WTC11 (cell line): ENCODE measurements at regions not wholly inside any gene's neighbourhood (a gene's known extent, or its start where the extent isn't known, plus 50 kb on each side); places are given as distances from the start of the nearest gene placed in this dataset.

Experiments
- AR ChIP-seq: fragments of 250-450 bp; sonication (Bioruptor Pico); IDR thresholded peaks from 2 replicates; pipeline ENCODE4 v1.9.0; 2021; ENCODE audit warnings: mild to moderate bottlenecking
- CREM ChIP-seq: sonication (generic); formaldehyde crosslinking; IDR thresholded peaks from 2 replicates; pipeline ENCODE4 v1.8.1; 2022; ENCODE audit warnings: mild to moderate bottlenecking, missing genetic modification reagents, moderate library complexity
- ERG ChIP-seq: fragments of 250-450 bp; sonication (Bioruptor Pico); IDR thresholded peaks from 2 replicates; pipeline ENCODE4 v1.8.0; 2021; ENCODE audit warnings: mild to moderate bottlenecking
- GRHL2 ChIP-seq: fragments of 250-450 bp; sonication (Bioruptor Pico); IDR thresholded peaks from 2 replicates; pipeline ENCODE4 v1.8.0; 2022; ENCODE audit warnings: mild to moderate bottlenecking, moderate library complexity; ENCODE audit not compliant: insufficient replicate concordance, severe bottlenecking
- IRF2 ChIP-seq: sonication (generic); formaldehyde crosslinking; IDR thresholded peaks from 2 replicates; pipeline ENCODE4 v1.8.0; 2022; ENCODE audit warnings: low read depth, missing genetic modification reagents, borderline replicate concordance
- KAT7 ChIP-seq: sonication (generic); formaldehyde crosslinking; IDR thresholded peaks from 2 replicates; pipeline ENCODE4 v1.8.1; 2023; ENCODE audit warnings: missing genetic modification reagents, mild to moderate bottlenecking, borderline replicate concordance
- MAX ChIP-seq: sonication (generic); formaldehyde crosslinking; IDR thresholded peaks from 2 replicates; pipeline ENCODE4 v1.8.0; 2022; ENCODE audit warnings: mild to moderate bottlenecking, missing genetic modification reagents
- USF1 ChIP-seq: sonication (generic); formaldehyde crosslinking; IDR thresholded peaks from 2 replicates; pipeline ENCODE4 v1.8.0; 2022; ENCODE audit warnings: mild to moderate bottlenecking, missing genetic modification reagents
- ZNF121 ChIP-seq: sonication (generic); formaldehyde crosslinking; IDR thresholded peaks from 2 replicates; pipeline ENCODE4 v1.8.0; 2023; ENCODE audit warnings: missing genetic modification reagents
- ZNF396 ChIP-seq: fragments of 250-450 bp; sonication (Bioruptor Pico); IDR thresholded peaks from 2 replicates; pipeline ENCODE4 v1.8.0; 2021; ENCODE audit warnings: mild to moderate bottlenecking, moderate library complexity, borderline replicate concordance
- ZNF423 ChIP-seq: fragments of 250-450 bp; sonication (Bioruptor Pico); IDR thresholded peaks from 2 replicates; pipeline ENCODE4 v2.1.2; 2022; ENCODE audit warnings: mild to moderate bottlenecking, moderate library complexity
- ZNF512 ChIP-seq: sonication (generic); formaldehyde crosslinking; IDR thresholded peaks from 2 replicates; pipeline ENCODE4 v1.8.1; 2022; ENCODE audit warnings: missing genetic modification reagents, borderline replicate concordance
- TF ChIP-seq, protein P1 (sequence below): sonication (generic); formaldehyde crosslinking; IDR thresholded peaks from 2 replicates; pipeline ENCODE4 v1.8.1; 2023; ENCODE audit warnings: mild to moderate bottlenecking, missing genetic modification reagents, borderline replicate concordance
- TF ChIP-seq, protein P2 (sequence below): sonication (generic); formaldehyde crosslinking; IDR thresholded peaks from 2 replicates; pipeline ENCODE4 v1.8.1; 2022; ENCODE audit warnings: low read depth, mild to moderate bottlenecking, moderate library complexity, missing genetic modification reagents, borderline replicate concordance
- TF ChIP-seq, protein P3 (sequence below): sonication (generic); formaldehyde crosslinking; IDR thresholded peaks from 2 replicates; pipeline ENCODE4 v1.8.0; 2023; ENCODE audit warnings: mild to moderate bottlenecking, missing genetic modification reagents

DNA sequence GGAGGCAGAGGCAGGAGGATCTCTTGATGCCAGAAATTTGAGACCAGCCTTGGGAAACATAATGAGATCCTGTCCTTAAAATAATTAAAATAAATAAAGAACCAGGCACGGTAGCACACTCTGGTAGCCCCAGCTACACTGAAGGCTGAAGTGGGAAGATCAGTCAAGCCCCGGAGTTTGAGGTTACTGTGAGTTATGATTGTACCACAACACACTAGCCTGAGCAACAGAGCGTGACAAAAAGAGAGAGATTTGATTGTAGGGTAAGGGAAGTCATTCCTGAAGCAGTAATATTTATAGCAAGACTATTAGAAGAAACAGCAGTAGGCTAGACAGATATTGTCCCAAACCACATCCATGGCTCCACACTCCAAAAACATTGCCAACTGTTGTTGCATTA is 1408.4 kb upstream of the TENM4 start (continued):
- TF ChIP-seq USF1 (CRISPR knock-in tag) (no peak), IRF2 (no peak), ZNF121 (CRISPR knock-in tag) (no peak), GRHL2 (CRISPR knock-in tag) (no peak), ZNF512 (no peak), ERG (no peak), KAT7 (CRISPR knock-in tag) (no peak), ZNF396 (no peak), CREM (CRISPR knock-in tag) (no peak), MAX (CRISPR knock-in tag) (no peak), AR (CRISPR knock-in tag) (no peak), ZNF423 (CRISPR knock-in tag) (no peak)
- TF ChIP-seq, protein P1, sequence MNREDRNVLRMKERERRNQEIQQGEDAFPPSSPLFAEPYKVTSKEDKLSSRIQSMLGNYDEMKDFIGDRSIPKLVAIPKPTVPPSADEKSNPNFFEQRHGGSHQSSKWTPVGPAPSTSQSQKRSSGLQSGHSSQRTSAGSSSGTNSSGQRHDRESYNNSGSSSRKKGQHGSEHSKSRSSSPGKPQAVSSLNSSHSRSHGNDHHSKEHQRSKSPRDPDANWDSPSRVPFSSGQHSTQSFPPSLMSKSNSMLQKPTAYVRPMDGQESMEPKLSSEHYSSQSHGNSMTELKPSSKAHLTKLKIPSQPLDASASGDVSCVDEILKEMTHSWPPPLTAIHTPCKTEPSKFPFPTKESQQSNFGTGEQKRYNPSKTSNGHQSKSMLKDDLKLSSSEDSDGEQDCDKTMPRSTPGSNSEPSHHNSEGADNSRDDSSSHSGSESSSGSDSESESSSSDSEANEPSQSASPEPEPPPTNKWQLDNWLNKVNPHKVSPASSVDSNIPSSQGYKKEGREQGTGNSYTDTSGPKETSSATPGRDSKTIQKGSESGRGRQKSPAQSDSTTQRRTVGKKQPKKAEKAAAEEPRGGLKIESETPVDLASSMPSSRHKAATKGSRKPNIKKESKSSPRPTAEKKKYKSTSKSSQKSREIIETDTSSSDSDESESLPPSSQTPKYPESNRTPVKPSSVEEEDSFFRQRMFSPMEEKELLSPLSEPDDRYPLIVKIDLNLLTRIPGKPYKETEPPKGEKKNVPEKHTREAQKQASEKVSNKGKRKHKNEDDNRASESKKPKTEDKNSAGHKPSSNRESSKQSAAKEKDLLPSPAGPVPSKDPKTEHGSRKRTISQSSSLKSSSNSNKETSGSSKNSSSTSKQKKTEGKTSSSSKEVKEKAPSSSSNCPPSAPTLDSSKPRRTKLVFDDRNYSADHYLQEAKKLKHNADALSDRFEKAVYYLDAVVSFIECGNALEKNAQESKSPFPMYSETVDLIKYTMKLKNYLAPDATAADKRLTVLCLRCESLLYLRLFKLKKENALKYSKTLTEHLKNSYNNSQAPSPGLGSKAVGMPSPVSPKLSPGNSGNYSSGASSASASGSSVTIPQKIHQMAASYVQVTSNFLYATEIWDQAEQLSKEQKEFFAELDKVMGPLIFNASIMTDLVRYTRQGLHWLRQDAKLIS (CRISPR knock-in tag): no peak
- TF ChIP-seq, protein P2, sequence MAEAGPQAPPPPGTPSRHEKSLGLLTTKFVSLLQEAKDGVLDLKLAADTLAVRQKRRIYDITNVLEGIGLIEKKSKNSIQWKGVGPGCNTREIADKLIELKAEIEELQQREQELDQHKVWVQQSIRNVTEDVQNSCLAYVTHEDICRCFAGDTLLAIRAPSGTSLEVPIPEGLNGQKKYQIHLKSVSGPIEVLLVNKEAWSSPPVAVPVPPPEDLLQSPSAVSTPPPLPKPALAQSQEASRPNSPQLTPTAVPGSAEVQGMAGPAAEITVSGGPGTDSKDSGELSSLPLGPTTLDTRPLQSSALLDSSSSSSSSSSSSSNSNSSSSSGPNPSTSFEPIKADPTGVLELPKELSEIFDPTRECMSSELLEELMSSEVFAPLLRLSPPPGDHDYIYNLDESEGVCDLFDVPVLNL: no peak
- TF ChIP-seq, protein P3, sequence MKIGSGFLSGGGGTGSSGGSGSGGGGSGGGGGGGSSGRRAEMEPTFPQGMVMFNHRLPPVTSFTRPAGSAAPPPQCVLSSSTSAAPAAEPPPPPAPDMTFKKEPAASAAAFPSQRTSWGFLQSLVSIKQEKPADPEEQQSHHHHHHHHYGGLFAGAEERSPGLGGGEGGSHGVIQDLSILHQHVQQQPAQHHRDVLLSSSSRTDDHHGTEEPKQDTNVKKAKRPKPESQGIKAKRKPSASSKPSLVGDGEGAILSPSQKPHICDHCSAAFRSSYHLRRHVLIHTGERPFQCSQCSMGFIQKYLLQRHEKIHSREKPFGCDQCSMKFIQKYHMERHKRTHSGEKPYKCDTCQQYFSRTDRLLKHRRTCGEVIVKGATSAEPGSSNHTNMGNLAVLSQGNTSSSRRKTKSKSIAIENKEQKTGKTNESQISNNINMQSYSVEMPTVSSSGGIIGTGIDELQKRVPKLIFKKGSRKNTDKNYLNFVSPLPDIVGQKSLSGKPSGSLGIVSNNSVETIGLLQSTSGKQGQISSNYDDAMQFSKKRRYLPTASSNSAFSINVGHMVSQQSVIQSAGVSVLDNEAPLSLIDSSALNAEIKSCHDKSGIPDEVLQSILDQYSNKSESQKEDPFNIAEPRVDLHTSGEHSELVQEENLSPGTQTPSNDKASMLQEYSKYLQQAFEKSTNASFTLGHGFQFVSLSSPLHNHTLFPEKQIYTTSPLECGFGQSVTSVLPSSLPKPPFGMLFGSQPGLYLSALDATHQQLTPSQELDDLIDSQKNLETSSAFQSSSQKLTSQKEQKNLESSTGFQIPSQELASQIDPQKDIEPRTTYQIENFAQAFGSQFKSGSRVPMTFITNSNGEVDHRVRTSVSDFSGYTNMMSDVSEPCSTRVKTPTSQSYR (CRISPR knock-in tag): no peak
